ENCODE measurements at regions not wholly inside any gene's neighbourhood (a gene's known extent, or its start where the extent isn't known, plus 50 kb on each side); places are given as distances from the start of the nearest gene placed in this dataset.
"Not testable (repeated sequence)": the region's sequence is repeated elsewhere in the genome, so short reads cannot be mapped to it uniquely, and the experiment has no call there.

- Histone ChIP-seq H3K4me1 (peaks cover 0 to 3% (median under 1%) of the 10 kb centered on the region in 4 donors), H3K4me3 (no peak overlapping the region), H3K27me3 (no peaks in the 10 kb centered on the region), H3K27ac (peak overlapping the region in 1 of 5 donors; percentile 10), H3K9me3 (no peaks in the 10 kb centered on the region), H3K36me3 (no peaks in the 10 kb centered on the region)
- peak in 1 of 2 donors; percentile 50 for DNase-seq
- TF ChIP-seq EP300 (IDR thresholded peaks at IDR 0.05) = no peak
- peak in 1 of 3 donors; percentile 63 for TF ChIP-seq POLR2AphosphoS5 (IDR thresholded peaks at IDR 0.05)
- no peak for TF ChIP-seq POLR2A (IDR thresholded peaks at IDR 0.05)
- no peak for TF ChIP-seq CTCF (IDR thresholded peaks at IDR 0.05)
- WGBS, 5 donors = 51 to 66% (median 52%) methylated on average over 3 of the region's 3 CpGs
- intact Hi-C loops (cut with DNase I; ENCODE audit: low total_unique reads) = no loop called here
These were observed 72.6 kb upstream of the FHIP2A start for GRCh38 chr10:114749014-114749413.

- 74 to 81% (median 76%) methylated on average over 6 of the region's 6 CpGs for WGBS, 5 donors
- DNase-seq = peak in 1 of 2 donors; percentile 9
- TF ChIP-seq EP300 (IDR thresholded peaks at IDR 0.05) (no peak), CTCF (IDR thresholded peaks at IDR 0.05) (no peak), POLR2AphosphoS5 (IDR thresholded peaks at IDR 0.05) (no peak), POLR2A (IDR thresholded peaks at IDR 0.05) (no peak)
- no peak overlapping the region for H3K27ac ChIP-seq
- intact Hi-C loops (cut with DNase I; ENCODE audit: low total_unique reads) = no loop called here
- no peaks in the 10 kb centered on the region for H3K9me3 ChIP-seq
- H3K36me3 ChIP-seq = no peaks in the 10 kb centered on the region
- H3K4me3 ChIP-seq = no peak overlapping the region
- H3K27me3 ChIP-seq = no peaks in the 10 kb centered on the region
- H3K4me1 ChIP-seq = peaks cover 0 to 6% (median 5%) of the 10 kb centered on the region in 4 donors
These were observed 72.1 kb upstream of the FHIP2A start for GRCh38 chr10:114749510-114749909.

- WGBS, 5 donors = 90 to 99% (median 93%) methylated on average over 3 of the region's 3 CpGs
- DNase-seq = no peak
- intact Hi-C loops (cut with DNase I; ENCODE audit: low total_unique reads) = no loop called here
- Histone ChIP-seq H3K27me3 (no peaks in the 10 kb centered on the region), H3K36me3 (no peaks in the 10 kb centered on the region), H3K9me3 (no peaks in the 10 kb centered on the region), H3K27ac (no peak overlapping the region), H3K4me1 (peaks cover 0 to 12% (median 8%) of the 10 kb centered on the region in 4 donors), H3K4me3 (no peak overlapping the region)
- TF ChIP-seq CTCF (IDR thresholded peaks at IDR 0.05) = no peak
- no peak for TF ChIP-seq POLR2AphosphoS5 (IDR thresholded peaks at IDR 0.05)
- no peak for TF ChIP-seq POLR2A (IDR thresholded peaks at IDR 0.05)
- no peak for TF ChIP-seq EP300 (IDR thresholded peaks at IDR 0.05)
These were observed 69.7 kb upstream of the FHIP2A start for GRCh38 chr10:114751856-114752255.

- 56 to 100% (median 100%) methylated on average over 1 of the region's 1 CpG for WGBS, 5 donors
- intact Hi-C loops (cut with DNase I; ENCODE audit: low total_unique reads); H3K36me3 ChIP-seq; DNase-seq; H3K9me3 ChIP-seq; H3K27me3 ChIP-seq; H3K4me3 ChIP-seq; H3K27ac ChIP-seq: not testable (repeated sequence)
- H3K4me1 ChIP-seq = peaks cover 0 to 12% (median 8%) of the 10 kb centered on the region in 4 donors
These were observed 69.0 kb upstream of the FHIP2A start for GRCh38 chr10:114752570-114752969.

GRCh38 chr10:114753126-114753525, 68.5 kb upstream of the FHIP2A start:
- no peak overlapping the region for H3K27ac ChIP-seq
- H3K36me3 ChIP-seq = no peaks in the 10 kb centered on the region
- DNase-seq = no peak
- H3K4me1 ChIP-seq = peaks cover 0 to 12% (median 8%) of the 10 kb centered on the region in 4 donors
- 80 to 95% (median 88%) methylated on average over 5 of the region's 5 CpGs for WGBS, 5 donors
- H3K4me3 ChIP-seq = no peak overlapping the region
- no peaks in the 10 kb centered on the region for H3K27me3 ChIP-seq
- intact Hi-C loops (cut with DNase I; ENCODE audit: low total_unique reads) = no loop called here
- TF ChIP-seq POLR2AphosphoS5 (IDR thresholded peaks at IDR 0.05) (no peak), EP300 (IDR thresholded peaks at IDR 0.05) (no peak), CTCF (IDR thresholded peaks at IDR 0.05) (no peak), POLR2A (IDR thresholded peaks at IDR 0.05) (no peak)
- no peaks in the 10 kb centered on the region for H3K9me3 ChIP-seq
